Panc1 (cell line): ENCODE measurements at regions not wholly inside any gene's neighbourhood (a gene's known extent, or its start where the extent isn't known, plus 50 kb on each side); places are given as distances from the start of the nearest gene placed in this dataset.

Source experiments
- CTCF ChIP-seq: fragments of 450-650 bp; IDR thresholded peaks from 2 replicates; pipeline ENCODE4 v1.5.1; 2017; ENCODE audit warnings: mild to moderate bottlenecking
- POLR2AphosphoS5 ChIP-seq: IDR thresholded peaks from 2 replicates; pipeline ENCODE4 v1.6.1; 2012; ENCODE audit warnings: mild to moderate bottlenecking, low read depth, low read length, moderate library complexity
- SIN3A ChIP-seq: IDR thresholded peaks from 2 replicates; pipeline ENCODE4 v1.6.1; 2012; ENCODE audit warnings: low read depth, mild to moderate bottlenecking, low read length, moderate library complexity, borderline replicate concordance; ENCODE audit not compliant: insufficient read depth
- TCF7L2 ChIP-seq: IDR thresholded peaks from 2 replicates; pipeline ENCODE4 v1.6.1; 2011; ENCODE audit warnings: mild to moderate bottlenecking, low read depth, low read length, inconsistent platforms

GRCh38 chr12:127496255-127496654, 770.7 kb upstream of the TMEM132C start:
- TF ChIP-seq SIN3A (no peak), CTCF (no peak), POLR2AphosphoS5 (no peak), TCF7L2 (no peak)
